H1 (cell line): ENCODE measurements at regions not wholly inside any gene's neighbourhood (a gene's known extent, or its start where the extent isn't known, plus 50 kb on each side); places are given as distances from the start of the nearest gene placed in this dataset.

Experiments
- BRCA1 ChIP-seq: IDR thresholded peaks from 2 replicates; pipeline ENCODE4 v1.6.1; 2012; ENCODE audit warnings: low read depth, low read length, improper control_type of control experiment
- EZH2 ChIP-seq: fragments of 200-600 bp; sonication (generic); IDR thresholded peaks from 2 replicates; pipeline ENCODE4 v1.7.1; 2012; ENCODE audit warnings: low read depth, mild to moderate bottlenecking, moderate library complexity, low read length, inconsistent platforms; ENCODE audit not compliant: severe bottlenecking
- POU5F1 ChIP-seq: IDR thresholded peaks from 2 replicates; pipeline ENCODE4 v1.6.1; 2011; ENCODE audit warnings: low read depth, mild to moderate bottlenecking, low read length, moderate library complexity
- TF ChIP-seq, protein P1 (sequence below), 3 experiments: IDR thresholded peaks; 1 replicate in 2 of 3; 2 replicates in 1 of 3; pipeline versions ENCODE4 v1.5.1 to v1.6.1; 2011; ENCODE audit warnings: low read length in 3 of 3, mild to moderate bottlenecking in 3 of 3, inconsistent platforms in 2 of 3, low read depth in 1 of 3, moderate library complexity in 1 of 3; ENCODE audit not compliant: insufficient read depth in 1 of 3; ENCODE audit errors: control extremely low read depth in 1 of 3

DNA sequence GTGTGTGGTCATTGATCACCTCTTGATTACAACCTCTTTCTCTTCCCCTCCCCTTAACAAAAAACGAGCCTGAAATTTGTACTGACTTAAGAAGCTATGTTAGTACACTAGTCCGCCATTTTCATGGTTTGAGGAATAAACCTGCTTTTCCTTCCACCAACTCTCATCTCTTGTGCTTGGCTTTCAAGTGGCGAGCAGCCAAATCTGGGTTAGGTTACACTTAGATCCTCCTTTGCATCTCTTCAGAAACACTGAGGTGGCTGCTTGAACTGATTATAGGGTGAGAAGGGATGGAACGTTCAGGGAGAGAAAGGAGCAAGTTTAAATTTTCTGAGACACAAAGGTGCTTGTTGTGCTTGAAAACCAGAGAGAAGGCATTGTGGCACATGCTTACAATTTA is 2171.4 kb downstream of the LRRC4C start:
- TF ChIP-seq BRCA1 (no peak), EZH2 (no peak), POU5F1 (no peak)
- TF ChIP-seq, protein P1, sequence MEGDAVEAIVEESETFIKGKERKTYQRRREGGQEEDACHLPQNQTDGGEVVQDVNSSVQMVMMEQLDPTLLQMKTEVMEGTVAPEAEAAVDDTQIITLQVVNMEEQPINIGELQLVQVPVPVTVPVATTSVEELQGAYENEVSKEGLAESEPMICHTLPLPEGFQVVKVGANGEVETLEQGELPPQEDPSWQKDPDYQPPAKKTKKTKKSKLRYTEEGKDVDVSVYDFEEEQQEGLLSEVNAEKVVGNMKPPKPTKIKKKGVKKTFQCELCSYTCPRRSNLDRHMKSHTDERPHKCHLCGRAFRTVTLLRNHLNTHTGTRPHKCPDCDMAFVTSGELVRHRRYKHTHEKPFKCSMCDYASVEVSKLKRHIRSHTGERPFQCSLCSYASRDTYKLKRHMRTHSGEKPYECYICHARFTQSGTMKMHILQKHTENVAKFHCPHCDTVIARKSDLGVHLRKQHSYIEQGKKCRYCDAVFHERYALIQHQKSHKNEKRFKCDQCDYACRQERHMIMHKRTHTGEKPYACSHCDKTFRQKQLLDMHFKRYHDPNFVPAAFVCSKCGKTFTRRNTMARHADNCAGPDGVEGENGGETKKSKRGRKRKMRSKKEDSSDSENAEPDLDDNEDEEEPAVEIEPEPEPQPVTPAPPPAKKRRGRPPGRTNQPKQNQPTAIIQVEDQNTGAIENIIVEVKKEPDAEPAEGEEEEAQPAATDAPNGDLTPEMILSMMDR (IDR thresholded peaks at IDR 0.05; ENCODE audit: control extremely low read depth in 1 of 3, insufficient read depth in 1 of 3, low read depth in 1 of 3, low read length in 3 of 3): no peak
